H1 (cell line): ENCODE measurements at regions not wholly inside any gene's neighbourhood (a gene's known extent, or its start where the extent isn't known, plus 50 kb on each side); places are given as distances from the start of the nearest gene placed in this dataset.

Experiments used
- CBX8 ChIP-seq: fragments of 300-800, 300-1000 bp; sonication (generic); IDR thresholded peaks from 2 replicates; pipeline ENCODE4 v1.7.1; 2016; ENCODE audit warnings: low read depth, low read length, borderline replicate concordance
- JUND ChIP-seq: IDR thresholded peaks from 2 replicates; pipeline ENCODE4 v1.6.1; 2011; ENCODE audit warnings: mild to moderate bottlenecking, improper control_type of control experiment, low read length
- MAFK ChIP-seq: IDR thresholded peaks from 2 replicates; pipeline ENCODE4 v1.6.1; 2012; ENCODE audit warnings: low read depth, mild to moderate bottlenecking, improper control_type of control experiment, low read length
- RNF2 ChIP-seq: fragments of 200-900, 300-1000 bp; sonication (generic); IDR thresholded peaks from 2 replicates; pipeline ENCODE4 v1.7.1; 2016; ENCODE audit warnings: borderline replicate concordance, low read depth, mild to moderate bottlenecking, antibody characterized with exemption, low read length; ENCODE audit not compliant: poor library complexity, severe bottlenecking; ENCODE audit errors: missing control alignments
- SRF ChIP-seq: IDR thresholded peaks from 2 replicates; pipeline ENCODE4 v1.6.1; 2011; ENCODE audit warnings: mild to moderate bottlenecking, low read depth, low read length, moderate library complexity
- SUZ12 ChIP-seq: fragments of 200-600 bp; sonication (generic); IDR thresholded peaks from 2 replicates; pipeline ENCODE4 v1.6.1; 2012; ENCODE audit warnings: mild to moderate bottlenecking, inconsistent platforms, low read length, moderate library complexity, mixed read lengths
- TBP ChIP-seq: IDR thresholded peaks from 2 replicates; pipeline ENCODE4 v1.6.1; 2011; ENCODE audit warnings: low read depth, low read length, improper control_type of control experiment
- TCF12 ChIP-seq: IDR thresholded peaks from 2 replicates; pipeline ENCODE4 v1.6.1; 2011; ENCODE audit warnings: low read depth, mild to moderate bottlenecking, low read length
- TF ChIP-seq, protein P1 (sequence below), 3 experiments: IDR thresholded peaks; 1 replicate in 2 of 3; 2 replicates in 1 of 3; pipeline versions ENCODE4 v1.5.1 to v1.6.1; 2011; ENCODE audit warnings: low read length in 3 of 3, mild to moderate bottlenecking in 3 of 3, inconsistent platforms in 2 of 3, low read depth in 1 of 3, moderate library complexity in 1 of 3; ENCODE audit not compliant: insufficient read depth in 1 of 3; ENCODE audit errors: control extremely low read depth in 1 of 3
- TF ChIP-seq, protein P2 (sequence below): IDR thresholded peaks from 2 replicates; pipeline ENCODE4 v1.6.1; 2012; ENCODE audit warnings: low read length, inconsistent platforms

DNA sequence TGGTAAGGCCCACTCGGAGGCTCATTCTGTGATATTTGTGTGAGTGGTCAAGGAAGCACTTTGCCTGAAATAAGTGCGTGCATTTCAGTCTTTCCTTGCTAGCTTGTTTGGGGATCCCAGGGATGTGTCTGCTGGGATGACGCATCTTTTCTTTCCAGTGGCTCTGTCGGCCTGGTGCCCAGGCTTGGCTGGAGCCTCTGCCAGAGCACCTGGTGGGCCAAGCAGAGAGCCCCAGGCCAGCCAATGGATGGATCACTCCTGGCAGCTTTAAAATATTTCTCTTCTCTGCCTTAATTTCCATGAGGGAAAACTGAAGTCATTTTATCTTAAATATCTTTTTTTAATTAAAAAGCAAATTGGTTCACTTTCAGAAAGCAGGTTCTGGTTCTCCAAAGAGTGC, 501.8 kb upstream of the HS6ST1 start:
- TF ChIP-seq, protein P1, sequence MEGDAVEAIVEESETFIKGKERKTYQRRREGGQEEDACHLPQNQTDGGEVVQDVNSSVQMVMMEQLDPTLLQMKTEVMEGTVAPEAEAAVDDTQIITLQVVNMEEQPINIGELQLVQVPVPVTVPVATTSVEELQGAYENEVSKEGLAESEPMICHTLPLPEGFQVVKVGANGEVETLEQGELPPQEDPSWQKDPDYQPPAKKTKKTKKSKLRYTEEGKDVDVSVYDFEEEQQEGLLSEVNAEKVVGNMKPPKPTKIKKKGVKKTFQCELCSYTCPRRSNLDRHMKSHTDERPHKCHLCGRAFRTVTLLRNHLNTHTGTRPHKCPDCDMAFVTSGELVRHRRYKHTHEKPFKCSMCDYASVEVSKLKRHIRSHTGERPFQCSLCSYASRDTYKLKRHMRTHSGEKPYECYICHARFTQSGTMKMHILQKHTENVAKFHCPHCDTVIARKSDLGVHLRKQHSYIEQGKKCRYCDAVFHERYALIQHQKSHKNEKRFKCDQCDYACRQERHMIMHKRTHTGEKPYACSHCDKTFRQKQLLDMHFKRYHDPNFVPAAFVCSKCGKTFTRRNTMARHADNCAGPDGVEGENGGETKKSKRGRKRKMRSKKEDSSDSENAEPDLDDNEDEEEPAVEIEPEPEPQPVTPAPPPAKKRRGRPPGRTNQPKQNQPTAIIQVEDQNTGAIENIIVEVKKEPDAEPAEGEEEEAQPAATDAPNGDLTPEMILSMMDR (IDR thresholded peaks at IDR 0.05; ENCODE audit: control extremely low read depth in 1 of 3, insufficient read depth in 1 of 3, low read depth in 1 of 3, low read length in 3 of 3), result no peak
- TF ChIP-seq TCF12 (no peak), MAFK (no peak), CBX8 (no peak), TBP (no peak), SUZ12 (no peak), RNF2 (no peak), JUND (no peak), SRF (no peak)
- TF ChIP-seq, protein P2, sequence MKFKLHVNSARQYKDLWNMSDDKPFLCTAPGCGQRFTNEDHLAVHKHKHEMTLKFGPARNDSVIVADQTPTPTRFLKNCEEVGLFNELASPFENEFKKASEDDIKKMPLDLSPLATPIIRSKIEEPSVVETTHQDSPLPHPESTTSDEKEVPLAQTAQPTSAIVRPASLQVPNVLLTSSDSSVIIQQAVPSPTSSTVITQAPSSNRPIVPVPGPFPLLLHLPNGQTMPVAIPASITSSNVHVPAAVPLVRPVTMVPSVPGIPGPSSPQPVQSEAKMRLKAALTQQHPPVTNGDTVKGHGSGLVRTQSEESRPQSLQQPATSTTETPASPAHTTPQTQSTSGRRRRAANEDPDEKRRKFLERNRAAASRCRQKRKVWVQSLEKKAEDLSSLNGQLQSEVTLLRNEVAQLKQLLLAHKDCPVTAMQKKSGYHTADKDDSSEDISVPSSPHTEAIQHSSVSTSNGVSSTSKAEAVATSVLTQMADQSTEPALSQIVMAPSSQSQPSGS, result no peak
